ENCODE measurements at regions not wholly inside any gene's neighbourhood (a gene's known extent, or its start where the extent isn't known, plus 50 kb on each side); places are given as distances from the start of the nearest gene placed in this dataset.

GRCh38 chr6:169846286-169847056, 95.0 kb downstream of the ERMARD start:
- no peak for DNase-seq (ENCODE audit: low read depth)

DNA sequence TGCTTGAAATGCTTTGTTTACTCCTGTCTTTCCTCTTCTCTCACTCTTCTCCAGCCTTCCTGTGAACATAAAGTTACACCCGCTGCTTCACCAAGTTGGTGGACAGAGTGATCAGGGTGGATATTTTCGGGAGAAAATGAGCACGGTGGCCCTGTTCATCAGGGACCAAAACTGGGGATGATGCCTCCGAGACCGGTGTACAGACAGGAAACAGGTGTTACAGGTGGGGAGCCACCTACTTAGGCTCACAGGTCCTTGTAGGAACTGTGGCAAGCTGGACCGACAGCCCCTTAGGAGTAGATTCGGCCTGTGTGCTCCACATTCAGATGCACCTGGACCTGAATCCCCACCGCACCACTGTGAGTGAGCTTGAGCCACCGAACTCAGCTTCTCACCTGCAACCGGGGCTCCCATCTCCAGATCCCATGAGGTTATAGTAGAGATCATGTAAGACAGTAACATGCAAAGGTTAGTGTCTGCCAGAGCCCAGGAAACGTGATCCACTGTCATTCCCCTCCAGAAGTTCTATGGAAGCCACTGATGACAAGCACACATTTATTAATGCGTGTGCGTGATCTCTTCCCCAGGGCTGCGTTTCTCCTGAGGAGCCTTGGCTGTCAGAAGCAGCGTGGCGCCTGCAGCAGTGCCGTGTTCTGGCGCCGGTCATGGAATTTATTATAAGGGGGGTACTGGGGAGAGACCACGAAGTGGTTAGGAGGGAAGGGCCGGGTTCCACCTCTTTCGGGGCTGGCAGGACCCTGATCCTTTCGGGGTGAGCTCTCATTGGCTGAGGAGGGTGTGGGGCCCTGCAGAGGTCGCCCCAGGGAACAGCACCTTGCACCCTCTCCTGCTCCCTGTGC, 94.2 kb downstream of the ERMARD start:
- no peak for DNase-seq (ENCODE audit: low read depth)

DNA sequence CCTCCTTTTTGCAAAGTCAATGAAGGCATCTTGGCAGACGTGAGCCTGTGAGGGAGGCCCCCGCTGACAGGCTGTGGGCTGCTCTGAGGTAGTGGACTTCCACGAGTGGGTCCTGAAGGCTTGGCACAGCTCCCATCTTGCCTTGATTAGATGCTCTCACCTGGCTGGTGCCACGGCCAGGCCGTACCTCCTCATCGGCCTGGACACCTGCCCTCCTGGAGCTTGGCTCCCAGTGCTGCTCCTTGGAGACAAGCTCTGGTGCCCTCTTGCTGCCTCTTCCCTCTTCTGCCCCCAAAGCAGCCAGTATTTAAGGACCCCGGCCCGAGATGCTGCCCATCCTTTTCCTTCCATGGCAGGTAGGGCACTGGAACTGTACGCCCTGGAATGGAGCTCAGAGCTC, 93.5 kb downstream of the ERMARD start:
- DNase-seq (ENCODE audit: low read depth), result no peak

DNA sequence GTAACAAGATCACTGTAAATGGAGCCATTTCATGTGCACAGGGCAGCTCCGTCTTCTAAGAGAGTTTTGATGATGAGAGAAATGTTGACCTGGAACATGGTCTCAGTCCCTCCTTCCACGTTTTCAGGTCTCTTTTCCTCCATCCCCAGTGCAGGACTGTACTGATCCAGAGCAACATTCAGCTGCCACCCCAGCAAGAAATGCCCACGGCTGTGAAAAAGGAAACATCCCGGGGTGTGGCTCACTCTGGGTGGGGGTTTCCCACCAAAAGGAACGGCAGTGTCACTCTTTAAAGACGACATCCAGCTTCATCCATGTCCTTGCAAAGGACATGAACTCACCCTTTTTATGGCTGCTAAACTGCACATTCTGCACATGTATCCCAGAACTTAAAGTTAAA, 92.6 kb downstream of the ERMARD start:
- DNase-seq (ENCODE audit: low read depth), result no peak

DNA sequence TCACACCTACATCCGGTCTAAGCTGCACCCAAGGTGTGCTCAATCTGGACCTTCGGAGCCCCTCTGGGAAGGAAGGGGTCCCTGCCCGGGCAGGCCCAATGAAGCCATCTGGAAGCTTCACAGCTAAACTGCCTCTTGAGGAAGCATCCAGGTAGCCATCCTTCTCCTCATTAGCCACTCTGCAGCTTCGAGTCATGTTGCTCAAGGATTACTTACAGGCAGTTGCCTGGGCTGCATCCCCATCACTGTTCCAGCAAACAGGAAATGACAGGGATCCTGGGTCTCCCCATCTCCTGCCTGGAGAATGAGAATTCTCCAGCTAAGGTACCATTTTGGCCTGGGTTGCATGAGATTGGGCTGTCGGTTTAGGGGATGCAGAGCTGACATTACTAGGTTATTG, 91.7 kb downstream of the ERMARD start:
- DNase-seq (ENCODE audit: low read depth), result no peak

DNA sequence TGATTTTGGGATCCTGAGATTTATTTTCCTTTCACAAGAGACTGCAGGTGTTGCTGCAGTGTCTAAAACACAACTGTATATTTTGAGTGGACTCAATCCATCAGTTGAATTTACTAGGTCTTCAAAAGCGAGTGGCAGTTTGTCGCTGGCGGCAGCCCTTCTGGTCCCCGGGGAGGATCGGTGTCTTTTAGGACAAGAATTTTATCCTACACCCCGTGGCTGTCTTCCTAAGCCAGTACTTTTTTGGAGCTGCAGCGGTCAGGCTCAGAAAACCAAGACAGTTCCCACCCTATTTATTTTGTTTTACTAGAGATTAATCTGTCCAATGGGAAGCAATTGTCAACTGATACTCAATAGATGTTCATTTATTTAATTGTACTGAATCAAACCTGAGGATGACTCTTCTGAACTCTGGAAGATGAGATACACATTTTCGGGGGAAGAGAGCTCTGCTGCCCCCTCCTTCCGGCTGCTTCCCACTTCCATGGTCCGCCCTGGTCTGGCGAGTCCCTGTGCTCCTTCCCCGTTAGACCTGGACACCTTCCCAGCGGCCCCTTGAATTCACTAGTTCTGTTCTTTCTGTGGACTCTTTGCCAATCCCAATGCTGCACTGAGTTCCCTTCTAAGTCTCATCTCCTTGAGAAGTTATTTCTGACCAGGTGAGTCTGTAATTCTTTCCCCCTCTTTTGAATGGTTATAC, 90.6 kb downstream of the ERMARD start:
- no peak for DNase-seq (ENCODE audit: low read depth)

GRCh38 chr6:169841251-169841650, 89.8 kb downstream of the ERMARD start:
- no peak for DNase-seq (ENCODE audit: low read depth)

GRCh38 chr6:169839898-169840631, 88.6 kb downstream of the ERMARD start:
- DNase-seq (ENCODE audit: low read depth), result no peak

GRCh38 chr6:169839493-169839892, 88.1 kb downstream of the ERMARD start:
- DNase-seq (ENCODE audit: low read depth), result no peak

- DNase-seq (ENCODE audit: low read depth), result no peak
Observed at GRCh38 chr6:169839029-169839481, 87.6 kb downstream of the ERMARD start.

- no peak for DNase-seq (ENCODE audit: low read depth)
Observed at GRCh38 chr6:169838346-169839028, 87.1 kb downstream of the ERMARD start.

DNA sequence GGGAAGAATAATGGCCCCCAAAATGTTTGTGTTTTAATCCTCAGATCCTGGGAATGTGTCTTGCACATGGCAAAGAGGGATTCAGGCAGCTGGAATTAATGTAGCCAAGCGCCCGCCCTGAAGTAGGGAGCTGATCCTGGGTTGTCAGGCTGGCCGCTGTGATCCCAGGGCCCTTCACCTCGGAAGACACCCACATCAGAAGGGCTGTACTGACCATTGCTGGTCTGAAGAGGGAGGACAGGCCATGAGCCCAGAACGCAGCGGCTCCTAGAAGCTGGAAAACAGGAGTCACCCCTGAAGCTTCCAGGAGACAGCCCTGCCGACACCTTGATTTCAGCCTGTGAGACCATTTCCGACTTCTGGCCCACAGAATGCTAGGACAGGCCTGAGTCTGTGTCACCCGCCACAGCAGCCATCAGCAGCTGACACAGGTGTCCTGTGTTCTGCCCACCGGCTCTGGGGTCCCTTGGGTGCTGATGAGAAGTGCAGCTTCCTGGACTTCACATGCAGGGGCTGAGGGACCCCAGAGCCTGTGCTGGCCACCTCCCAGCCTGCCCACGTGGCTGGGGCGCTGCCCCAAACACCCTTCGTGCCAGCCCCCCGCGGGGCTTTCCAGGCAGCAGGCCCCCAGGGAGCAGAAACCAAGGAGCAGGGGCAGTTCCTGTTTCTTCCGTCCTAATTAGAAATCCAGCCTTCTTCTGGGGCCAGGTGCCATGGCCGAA, 86.3 kb downstream of the ERMARD start:
- no peak for DNase-seq (ENCODE audit: low read depth)

GRCh38 chr6:169833258-169833794, 81.9 kb downstream of the ERMARD start:
- DNase-seq (ENCODE audit: low read depth), result no peak

GRCh38 chr6:169832247-169832948, 81.0 kb downstream of the ERMARD start:
- no peak for DNase-seq (ENCODE audit: low read depth)

DNA sequence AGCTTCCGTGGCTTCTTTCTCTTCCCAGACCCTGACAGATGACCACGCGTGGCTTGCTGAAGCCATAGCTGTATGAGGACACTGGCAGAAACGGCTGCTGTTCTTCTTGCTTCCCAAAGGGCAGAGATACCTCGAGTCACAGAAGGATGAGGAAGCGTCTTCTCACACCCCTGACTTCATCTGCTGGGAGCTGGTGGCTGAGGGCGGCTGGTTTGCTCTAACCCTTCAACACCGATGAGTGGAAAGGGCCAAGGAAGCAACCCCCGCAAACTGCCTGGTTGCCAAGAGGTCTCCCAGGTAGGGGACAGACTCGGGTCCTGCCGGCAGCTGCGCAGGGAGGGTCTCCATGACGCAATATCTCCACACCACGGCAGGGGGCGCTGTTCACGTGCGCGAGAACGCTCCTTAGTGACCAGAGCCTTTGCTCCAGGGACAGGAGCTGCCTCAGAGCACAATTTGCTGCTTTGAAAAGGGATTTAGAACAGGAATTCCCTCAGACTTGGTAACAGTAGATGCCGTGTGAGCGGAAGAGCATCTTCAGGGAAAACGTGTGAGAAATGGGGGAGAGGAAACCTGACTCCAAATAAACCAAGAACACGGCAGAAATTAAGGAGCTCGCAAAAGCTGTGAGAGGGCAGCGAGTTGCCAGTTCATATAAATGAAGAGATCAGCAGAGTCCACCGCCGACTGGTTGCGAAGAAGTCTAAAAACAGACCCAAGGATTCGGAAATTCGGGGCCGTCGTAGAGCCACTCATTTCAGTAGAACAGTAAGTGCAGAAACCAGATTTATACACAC, 80.2 kb downstream of the ERMARD start:
- DNase-seq (ENCODE audit: low read depth), result peak; percentile 1

All from GM04503 (cell line).